Lower lobe of right lung (tissue), 2 donors: ENCODE measurements at regions not wholly inside any gene's neighbourhood (a gene's known extent, or its start where the extent isn't known, plus 50 kb on each side); places are given as distances from the start of the nearest gene placed in this dataset.
"Not testable (repeated sequence)": the region's sequence is repeated elsewhere in the genome, so short reads cannot be mapped to it uniquely, and the experiment has no call there.

Source experiments
- ATAC-seq, 2 donors: fragments of 200-7000 bp; cut with Tn5 transposase; one replicate each; pipeline ENCODE4 v1.9.1; 2020 to 2022; ENCODE audit warnings: mild to moderate bottlenecking in 2 of 2, moderate library complexity in 2 of 2
- DNase-seq: peaks from one replicate; pipeline ENCODE4 v3.0.0-alpha.2; 2020
- H3K27ac ChIP-seq: fragments of 200-600 bp; one replicate; pipeline ENCODE4 v1.8.0; 2022
- H3K27me3 ChIP-seq: fragments of 200-600 bp; one replicate; pipeline ENCODE4 v1.8.0; 2022; ENCODE audit warnings: low read depth
- H3K36me3 ChIP-seq: fragments of 200-600 bp; one replicate; pipeline ENCODE4 v1.8.0; 2022; ENCODE audit warnings: mild to moderate bottlenecking
- H3K4me1 ChIP-seq: fragments of 200-600 bp; one replicate; pipeline ENCODE4 v1.8.0; 2022
- H3K4me3 ChIP-seq: fragments of 200-600 bp; one replicate; pipeline ENCODE4 v1.8.0; 2022; ENCODE audit warnings: mild to moderate bottlenecking
- H3K9me3 ChIP-seq: fragments of 200-600 bp; one replicate; pipeline ENCODE4 v1.8.0; 2022
- intact Hi-C: fragments of 100-400 bp; cut with DNase I; formaldehyde crosslinking; loops from one replicate; pipeline ENCODE4 v1.11.0; 2022
- TF ChIP-seq, protein P1 (sequence below): fragments of 200-600 bp; IDR thresholded peaks from one replicate; pipeline ENCODE4 v1.8.0; 2022; ENCODE audit warnings: antibody characterized with exemption, mild to moderate bottlenecking
- donor health status: DM: no; HTN: yes; CAD: no; lungs with severe emphysema.

DNA sequence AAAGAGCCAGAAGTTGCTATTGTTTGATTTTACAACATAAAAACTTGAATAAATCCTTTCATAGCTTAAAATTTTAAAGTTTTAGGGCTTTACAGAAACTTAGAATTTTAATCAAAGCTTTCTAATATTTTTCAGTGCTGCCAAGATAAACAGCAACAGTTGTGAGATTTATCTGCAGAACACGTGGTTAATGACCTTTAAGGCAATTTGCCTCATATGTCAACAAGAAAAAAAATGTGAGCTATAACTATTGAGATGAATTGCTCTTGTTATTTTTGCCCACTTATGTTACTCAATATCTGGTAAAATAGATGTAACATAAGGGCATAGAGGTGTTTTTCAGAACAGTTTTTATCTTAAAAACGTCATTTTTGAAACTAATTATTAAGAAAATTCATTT, 96.7 kb upstream of the NECTIN3 start:
- Histone ChIP-seq H3K4me1 (no peaks in the 10 kb centered on the region), H3K36me3 (no peaks in the 10 kb centered on the region), H3K27me3 (no peaks in the 10 kb centered on the region), H3K27ac (no peak overlapping the region), H3K9me3 (peaks cover under 1% of the 10 kb centered on the region), H3K4me3 (no peak overlapping the region)
- TF ChIP-seq, protein P1, sequence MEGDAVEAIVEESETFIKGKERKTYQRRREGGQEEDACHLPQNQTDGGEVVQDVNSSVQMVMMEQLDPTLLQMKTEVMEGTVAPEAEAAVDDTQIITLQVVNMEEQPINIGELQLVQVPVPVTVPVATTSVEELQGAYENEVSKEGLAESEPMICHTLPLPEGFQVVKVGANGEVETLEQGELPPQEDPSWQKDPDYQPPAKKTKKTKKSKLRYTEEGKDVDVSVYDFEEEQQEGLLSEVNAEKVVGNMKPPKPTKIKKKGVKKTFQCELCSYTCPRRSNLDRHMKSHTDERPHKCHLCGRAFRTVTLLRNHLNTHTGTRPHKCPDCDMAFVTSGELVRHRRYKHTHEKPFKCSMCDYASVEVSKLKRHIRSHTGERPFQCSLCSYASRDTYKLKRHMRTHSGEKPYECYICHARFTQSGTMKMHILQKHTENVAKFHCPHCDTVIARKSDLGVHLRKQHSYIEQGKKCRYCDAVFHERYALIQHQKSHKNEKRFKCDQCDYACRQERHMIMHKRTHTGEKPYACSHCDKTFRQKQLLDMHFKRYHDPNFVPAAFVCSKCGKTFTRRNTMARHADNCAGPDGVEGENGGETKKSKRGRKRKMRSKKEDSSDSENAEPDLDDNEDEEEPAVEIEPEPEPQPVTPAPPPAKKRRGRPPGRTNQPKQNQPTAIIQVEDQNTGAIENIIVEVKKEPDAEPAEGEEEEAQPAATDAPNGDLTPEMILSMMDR = no peak
- intact Hi-C loops = no loop called here
- ATAC-seq = no peak
- DNase-seq = no peak

DNA sequence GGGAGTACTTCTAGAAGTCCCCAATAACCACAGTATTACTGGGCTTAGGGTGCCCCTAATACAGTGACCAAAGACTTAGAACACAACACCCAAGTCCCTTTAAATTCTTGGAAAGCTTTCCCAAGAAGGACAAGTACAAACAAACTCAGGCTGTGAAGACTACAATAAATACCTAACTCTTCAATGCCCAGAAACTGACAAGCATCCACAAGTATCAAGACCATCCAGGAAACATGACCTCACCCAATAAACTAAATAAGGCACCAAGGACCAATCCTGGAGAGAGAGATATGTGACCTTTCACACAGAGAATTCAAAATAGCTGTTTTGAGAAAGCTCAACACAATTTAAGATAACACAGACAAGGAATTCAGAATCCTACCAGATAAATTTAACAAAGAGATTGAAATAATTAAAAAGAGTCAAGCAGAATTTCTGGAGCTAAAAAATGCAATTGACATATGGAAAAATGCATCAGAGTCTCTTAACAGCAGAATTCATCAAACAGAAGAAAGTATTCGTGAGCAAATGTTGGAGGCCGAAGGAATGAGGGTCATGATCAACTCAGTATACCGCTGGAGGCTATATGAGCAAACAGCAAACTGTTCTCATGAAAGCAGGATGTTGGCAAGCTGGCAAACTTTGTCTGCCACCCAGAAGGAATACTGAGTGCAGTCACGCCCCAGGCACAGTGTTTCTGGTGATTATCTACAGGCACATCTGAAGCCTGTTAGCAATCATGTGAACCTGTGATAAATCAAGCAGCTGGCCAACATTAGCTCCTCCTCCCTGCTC, 87.0 kb upstream of the NECTIN3 start:
- no peak overlapping the region for H3K4me3 ChIP-seq
- TF ChIP-seq, protein P1 = no peak
- no peaks in the 10 kb centered on the region for H3K36me3 ChIP-seq
- no peaks in the 10 kb centered on the region for H3K27me3 ChIP-seq
- DNase-seq = no peak
- ATAC-seq = no peak
- H3K27ac ChIP-seq = no peak overlapping the region
- no peaks in the 10 kb centered on the region for H3K4me1 ChIP-seq
- intact Hi-C loops = no loop called here
- H3K9me3 ChIP-seq = no peaks in the 10 kb centered on the region

DNA sequence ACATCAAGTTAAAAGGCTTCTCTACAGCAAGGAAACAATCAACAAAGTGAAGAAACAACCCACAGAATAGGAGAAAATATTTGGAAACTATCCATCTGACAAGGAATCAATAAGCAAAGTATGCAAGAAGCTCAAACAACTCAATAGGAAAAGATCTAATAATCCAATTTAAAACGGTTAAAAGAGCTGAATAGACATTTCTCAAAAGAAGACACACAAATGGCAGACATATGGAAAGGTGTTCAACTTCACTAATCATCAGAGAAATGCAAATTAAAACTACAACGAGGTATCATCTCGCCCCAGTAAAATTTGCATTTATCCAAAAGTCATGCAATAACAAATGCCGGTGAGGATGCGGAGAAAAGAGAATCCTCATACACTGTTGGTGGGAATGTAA, 82.2 kb upstream of the NECTIN3 start:
- no peak for DNase-seq
- Histone ChIP-seq H3K27me3 (no peaks in the 10 kb centered on the region), H3K36me3 (no peaks in the 10 kb centered on the region), H3K4me3 (no peak overlapping the region), H3K9me3 (no peaks in the 10 kb centered on the region), H3K27ac (no peak overlapping the region), H3K4me1 (no peaks in the 10 kb centered on the region)
- intact Hi-C loops = no loop called here
- TF ChIP-seq, protein P1 = no peak
- no peak for ATAC-seq

DNA sequence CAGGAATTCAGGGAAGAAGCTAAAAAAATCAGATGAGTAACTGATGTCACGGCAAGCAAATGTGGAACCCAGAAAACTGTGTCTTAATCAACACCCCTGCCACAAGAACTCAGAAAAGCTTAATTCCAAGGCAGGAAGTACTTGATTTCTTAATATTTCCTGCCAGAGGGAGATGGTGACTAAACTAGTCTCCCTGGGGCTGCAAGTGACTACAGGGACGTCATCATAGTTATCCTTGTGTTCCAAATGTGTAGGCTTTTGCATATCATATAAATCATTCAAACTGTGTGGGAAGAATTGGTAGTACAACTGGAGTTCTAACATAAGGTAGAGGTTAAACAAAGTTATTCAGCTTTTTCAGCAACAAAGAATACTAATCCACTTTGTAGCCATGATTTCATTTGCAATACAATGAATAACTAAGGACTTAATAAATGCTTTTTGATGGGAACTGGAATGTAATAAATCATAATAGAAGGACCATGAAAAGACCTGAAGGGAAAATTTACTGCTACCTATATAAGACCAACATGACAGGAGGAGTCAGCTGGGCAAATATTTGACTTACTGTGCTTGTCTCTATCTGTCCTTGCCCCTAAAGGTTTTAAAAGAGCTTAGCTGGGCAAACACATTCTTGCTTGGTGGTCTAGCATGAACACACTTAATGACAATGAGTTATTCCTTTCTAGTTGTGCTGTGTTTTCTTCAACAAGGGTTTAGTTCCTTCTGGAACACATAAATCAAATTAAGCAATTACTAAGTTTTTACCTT, 76.0 kb upstream of the NECTIN3 start:
- Histone ChIP-seq H3K27me3 (no peaks in the 10 kb centered on the region), H3K9me3 (no peaks in the 10 kb centered on the region), H3K36me3 (no peaks in the 10 kb centered on the region), H3K27ac (no peak overlapping the region), H3K4me1 (no peaks in the 10 kb centered on the region), H3K4me3 (no peak overlapping the region)
- intact Hi-C loops = no loop called here
- TF ChIP-seq, protein P1 = no peak
- ATAC-seq = no peak
- DNase-seq = no peak

DNA sequence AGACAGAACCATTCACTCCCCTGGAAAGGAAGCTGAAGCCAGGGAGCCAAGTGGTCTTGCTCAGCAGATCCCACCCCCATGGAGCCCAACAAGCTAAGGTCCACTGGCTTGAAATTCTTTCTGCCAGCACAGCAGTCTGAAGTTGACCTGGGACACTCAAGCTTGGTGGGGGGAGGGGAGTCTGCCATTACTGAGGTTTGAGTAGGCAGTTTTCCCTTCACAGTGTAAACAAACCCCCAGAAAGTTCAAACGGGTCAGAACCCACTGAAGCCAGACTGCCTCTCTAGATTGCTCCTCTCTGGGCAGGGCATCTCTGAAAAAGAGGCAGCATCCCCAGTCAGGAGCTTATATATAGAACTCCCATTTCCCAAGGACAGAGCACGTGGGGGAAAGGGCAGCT, 72.8 kb upstream of the NECTIN3 start:
- ATAC-seq, H3K27me3 ChIP-seq, DNase-seq, intact Hi-C loops, H3K36me3 ChIP-seq, H3K4me3 ChIP-seq, H3K27ac ChIP-seq, H3K9me3 ChIP-seq, H3K4me1 ChIP-seq: not testable (repeated sequence)

DNA sequence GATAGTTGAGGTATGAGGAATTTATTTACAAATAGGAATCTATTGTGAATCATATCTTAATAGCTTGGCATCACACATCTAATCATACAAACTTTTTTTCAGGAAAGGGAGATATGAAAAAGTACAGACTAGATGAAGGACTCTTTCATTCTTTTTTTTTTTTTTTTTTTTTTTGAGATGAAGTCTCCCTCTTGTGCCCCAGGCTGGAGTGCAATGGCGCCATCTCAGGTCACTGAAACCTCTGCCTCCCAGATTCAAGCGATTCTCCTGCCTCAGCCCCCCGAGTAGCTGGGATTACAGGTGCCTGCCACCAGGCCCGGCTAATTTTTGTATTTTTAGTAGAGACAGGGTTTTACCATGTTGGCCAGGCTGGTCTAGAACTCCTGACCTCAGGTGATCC, 65.1 kb upstream of the NECTIN3 start:
- H3K4me3 ChIP-seq, ATAC-seq, DNase-seq, H3K27ac ChIP-seq, H3K9me3 ChIP-seq, H3K4me1 ChIP-seq, H3K27me3 ChIP-seq, intact Hi-C loops, H3K36me3 ChIP-seq: not testable (repeated sequence)
